ENCODE measurements at regions not wholly inside any gene's neighbourhood (a gene's known extent, or its start where the extent isn't known, plus 50 kb on each side); places are given as distances from the start of the nearest gene placed in this dataset.

- TF ChIP-seq, protein P1, sequence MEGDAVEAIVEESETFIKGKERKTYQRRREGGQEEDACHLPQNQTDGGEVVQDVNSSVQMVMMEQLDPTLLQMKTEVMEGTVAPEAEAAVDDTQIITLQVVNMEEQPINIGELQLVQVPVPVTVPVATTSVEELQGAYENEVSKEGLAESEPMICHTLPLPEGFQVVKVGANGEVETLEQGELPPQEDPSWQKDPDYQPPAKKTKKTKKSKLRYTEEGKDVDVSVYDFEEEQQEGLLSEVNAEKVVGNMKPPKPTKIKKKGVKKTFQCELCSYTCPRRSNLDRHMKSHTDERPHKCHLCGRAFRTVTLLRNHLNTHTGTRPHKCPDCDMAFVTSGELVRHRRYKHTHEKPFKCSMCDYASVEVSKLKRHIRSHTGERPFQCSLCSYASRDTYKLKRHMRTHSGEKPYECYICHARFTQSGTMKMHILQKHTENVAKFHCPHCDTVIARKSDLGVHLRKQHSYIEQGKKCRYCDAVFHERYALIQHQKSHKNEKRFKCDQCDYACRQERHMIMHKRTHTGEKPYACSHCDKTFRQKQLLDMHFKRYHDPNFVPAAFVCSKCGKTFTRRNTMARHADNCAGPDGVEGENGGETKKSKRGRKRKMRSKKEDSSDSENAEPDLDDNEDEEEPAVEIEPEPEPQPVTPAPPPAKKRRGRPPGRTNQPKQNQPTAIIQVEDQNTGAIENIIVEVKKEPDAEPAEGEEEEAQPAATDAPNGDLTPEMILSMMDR (conservative IDR thresholded peaks at IDR 0.05; ENCODE audit: low read depth, low read length): no peak
- TF ChIP-seq EZH2 (IDR thresholded peaks at IDR 0.05; ENCODE audit: borderline replicate concordance, low read depth, low read length, poor library complexity, severe bottlenecking): no peak
Measured at GRCh38 chr15:63444611-63445010, 59.8 kb upstream of the USP3 start.

Data from A673 (cell line).